HG03575 (cell line): ENCODE measurements at regions not wholly inside any gene's neighbourhood (a gene's known extent, or its start where the extent isn't known, plus 50 kb on each side); places are given as distances from the start of the nearest gene placed in this dataset.
A peak's percentile ranks its signal among the peaks of the same experiment; 100 is the strongest.
"Not testable (repeated sequence)": the region's sequence is repeated elsewhere in the genome, so short reads cannot be mapped to it uniquely, and the experiment has no call there.

Source experiments
- ATAC-seq: cut with Tn5 transposase; IDR thresholded peaks from one replicate; pipeline ENCODE4 v1.9.1; 2021; ENCODE audit not compliant: unreplicated experiment, insufficient number of reproducible peaks, low FRiP score; ENCODE audit errors: extremely low read depth

DNA sequence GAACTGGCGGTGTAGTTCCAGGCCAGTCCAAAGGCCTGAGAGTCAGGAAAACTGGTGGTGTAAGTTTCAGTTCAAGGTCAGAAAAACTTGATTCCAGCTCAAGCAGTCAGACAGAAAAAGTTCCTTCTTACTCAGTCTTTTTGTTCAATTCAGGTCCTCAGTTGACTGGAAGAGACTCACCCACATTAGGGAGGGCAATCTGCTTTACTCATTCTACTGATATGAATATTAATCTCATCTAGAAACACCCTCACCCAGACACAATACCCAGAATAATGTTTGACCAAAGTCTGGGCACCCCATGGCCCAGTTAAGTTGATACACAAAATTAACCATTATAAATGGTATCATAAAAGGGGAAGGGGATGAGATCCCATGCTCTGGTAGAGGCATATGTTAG lies 50.1 kb upstream of the LTA4H start:
- ATAC-seq: no peak

DNA sequence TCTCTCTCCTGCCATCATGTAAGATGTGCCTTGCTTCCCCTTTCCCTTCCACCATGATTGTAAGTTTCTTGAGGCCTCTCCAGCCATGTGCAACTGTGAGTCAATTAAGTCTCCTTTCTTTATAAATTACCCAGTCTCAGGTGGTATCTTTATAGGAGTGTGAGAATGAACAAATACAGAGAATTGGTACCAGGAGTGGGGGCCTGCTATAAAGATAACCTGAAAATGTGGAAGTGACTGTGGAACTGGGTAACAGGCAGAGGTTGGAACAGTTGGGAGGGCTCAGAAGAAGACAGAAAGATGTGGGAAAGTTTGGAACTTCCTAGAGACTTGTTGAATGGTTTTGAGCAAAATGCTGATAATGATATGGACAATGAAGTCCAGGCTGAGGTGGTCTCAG lies 50.8 kb upstream of the LTA4H start:
- ATAC-seq: not testable (repeated sequence)

DNA sequence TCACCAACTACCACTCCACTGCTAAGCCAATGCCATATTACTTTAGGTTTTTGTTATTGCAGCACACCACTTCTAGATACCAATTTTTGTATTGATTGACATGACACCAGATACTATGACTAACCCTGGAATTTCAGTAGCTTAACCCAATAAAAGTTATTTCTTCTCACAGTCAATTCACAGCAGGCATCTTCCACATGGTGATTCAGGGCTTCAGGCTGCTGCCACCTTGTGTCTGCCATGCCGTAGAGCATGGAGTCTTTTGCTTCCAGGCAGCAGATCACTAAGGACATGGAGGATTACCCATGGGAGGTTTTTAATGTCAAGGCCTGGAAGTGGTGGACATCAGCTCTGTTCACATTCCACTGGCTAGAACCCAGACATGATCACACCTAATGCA lies 56.4 kb upstream of the LTA4H start:
- ATAC-seq: no peak

DNA sequence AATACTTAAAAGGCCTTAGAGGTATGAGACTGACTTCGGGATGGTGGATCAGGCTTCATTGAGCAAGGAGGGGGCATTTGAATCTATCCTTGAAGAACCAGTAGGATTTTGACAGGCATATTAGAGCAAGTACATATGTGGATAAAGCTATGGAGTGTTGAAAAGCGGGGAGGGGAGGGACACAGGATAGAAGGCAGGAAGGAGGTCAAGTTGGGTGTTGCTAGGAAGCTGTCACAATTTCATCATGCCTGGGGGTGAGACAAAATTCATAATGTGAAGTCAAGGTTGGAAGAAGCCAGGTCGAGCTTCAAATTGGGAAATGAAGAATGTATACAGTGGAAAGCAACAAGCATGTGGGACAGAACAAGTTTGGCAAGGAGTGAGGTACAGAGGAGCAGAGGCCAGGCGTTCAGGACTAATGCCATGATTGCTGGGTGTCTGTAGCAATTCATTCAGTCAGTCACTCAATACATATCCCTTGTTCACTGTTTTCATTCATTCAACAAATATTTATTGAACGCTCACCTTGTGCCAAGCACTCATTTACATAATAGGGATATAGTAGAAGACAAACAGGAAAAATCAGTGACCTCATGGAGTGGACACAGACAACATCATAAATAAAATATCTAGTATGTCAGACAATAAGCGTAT lies 58.3 kb upstream of the LTA4H start:
- no peak for ATAC-seq

DNA sequence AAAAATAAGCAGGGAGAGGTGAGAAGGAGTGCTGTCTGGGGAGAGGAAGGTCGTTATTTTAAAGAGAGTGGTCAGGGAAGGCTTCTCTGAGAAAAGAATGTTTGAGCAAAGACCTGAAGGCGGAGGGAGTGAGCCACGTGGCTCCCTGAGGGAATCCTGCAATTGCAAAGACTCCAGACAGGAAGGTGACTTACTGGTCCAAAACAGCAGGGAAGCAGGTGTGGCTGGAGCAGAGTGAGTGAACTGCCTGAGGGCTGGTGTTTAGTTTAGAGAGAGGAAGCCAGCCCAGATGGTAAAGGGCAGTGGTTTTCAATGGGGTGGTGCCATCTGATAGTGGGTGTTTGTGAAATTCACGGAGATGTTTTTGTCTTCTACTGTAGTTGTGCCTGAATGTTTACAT lies 58.8 kb upstream of the LTA4H start:
- ATAC-seq: no peak

DNA sequence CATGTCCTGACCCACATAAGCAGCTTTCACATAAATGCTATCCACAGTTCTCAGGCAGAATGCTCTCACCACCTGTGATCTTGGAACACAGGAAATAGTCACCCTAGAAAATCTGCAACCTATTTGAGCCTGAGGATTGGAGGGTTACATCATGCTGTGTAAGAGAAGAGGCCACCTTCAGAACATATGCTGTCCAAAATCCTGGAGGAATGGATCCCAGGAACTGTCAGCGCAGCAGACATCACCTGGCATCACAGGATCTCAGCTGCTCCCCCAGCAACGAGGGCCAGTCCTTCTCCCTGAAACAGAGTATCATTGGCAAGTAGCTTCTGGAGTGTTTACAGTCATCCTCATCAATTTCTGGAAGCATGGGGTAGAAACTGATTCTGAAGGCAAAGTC lies 63.2 kb upstream of the LTA4H start:
- ATAC-seq: no peak

DNA sequence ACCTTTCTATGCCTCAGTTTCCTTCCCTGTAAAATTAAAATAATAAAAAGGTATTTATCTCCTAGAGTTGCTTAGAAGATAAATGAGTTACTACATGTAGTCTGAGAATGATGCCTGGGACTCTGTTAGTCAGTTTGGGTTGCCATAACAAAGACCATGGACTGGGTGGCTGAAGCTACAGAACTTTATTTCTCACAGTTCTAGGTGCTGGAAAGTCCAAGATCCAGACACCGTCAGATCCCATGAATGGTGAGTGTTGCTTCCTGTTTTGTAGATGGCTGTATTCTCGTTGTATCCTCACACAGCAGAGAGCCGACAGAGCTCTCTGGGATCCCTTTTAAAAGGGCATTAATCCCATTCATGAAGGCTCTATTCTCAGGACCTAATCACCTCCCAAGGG lies 64.0 kb upstream of the LTA4H start:
- no peak for ATAC-seq

DNA sequence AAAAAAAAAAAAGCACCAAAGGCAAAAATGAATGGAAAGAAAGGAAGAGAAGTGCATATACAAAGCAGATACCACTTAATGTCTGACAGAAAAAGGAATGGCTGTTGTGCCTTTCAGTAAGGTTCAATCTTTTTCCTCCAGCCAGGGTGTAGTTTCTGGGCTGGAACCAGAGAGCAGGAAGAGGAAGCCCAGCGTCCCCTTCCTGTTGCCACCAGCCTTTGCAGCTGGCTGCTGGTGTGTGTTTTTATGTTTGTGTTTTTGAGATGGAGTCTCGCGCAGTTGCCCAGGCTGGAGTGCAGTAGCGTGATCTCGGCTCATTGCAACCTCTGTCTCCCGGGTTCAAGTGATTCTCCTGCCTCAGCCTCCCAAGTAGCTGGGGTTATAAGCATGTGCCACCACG lies 64.6 kb upstream of the LTA4H start:
- ATAC-seq: no peak

DNA sequence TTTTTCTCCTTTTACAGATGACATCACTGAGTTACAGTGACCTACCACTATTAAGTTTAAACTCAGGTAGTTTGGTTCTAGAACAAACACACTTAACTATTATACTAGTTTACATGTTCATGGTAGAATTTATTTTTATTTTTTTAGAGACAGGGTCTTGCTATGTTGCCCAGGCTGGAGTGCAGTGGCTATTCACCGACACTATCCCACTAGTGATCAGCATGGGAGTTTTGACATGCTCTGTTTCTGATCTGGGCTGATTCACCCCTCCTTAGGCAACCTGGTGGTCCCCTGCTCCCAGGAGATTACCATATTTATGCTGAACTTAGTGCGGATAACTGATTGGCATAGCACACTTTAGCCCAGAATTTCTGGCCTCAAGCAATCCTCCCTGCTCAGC lies 66.4 kb upstream of the LTA4H start:
- no peak for ATAC-seq

DNA sequence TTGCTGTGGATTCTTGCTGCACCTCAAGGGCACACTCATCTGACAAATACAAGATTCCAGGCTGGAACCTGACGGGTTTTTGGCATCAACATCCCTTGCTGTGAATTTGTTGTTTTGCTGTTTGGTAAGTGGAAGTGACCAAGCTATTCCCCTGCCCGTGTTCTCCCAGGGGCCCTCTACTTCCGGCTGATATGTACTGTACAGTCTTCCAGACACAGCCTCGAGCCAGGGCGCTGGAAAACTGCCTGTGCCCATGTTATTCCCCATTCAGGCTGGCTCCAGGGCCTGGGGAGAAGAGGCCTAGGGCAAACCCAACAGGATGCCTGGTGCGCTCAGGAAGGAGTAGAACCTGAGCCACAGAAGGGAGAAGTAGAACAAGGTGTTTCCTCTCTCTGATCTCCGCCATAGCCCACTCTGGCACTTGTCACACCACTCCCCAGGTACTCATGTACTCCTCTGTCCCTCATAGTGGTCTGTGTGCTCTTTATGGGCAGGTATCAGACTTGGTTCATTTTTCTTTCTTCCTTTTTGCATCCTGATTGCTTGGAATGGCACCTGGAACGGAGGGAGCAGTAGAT lies 67.8 kb upstream of the LTA4H start:
- no peak for ATAC-seq

DNA sequence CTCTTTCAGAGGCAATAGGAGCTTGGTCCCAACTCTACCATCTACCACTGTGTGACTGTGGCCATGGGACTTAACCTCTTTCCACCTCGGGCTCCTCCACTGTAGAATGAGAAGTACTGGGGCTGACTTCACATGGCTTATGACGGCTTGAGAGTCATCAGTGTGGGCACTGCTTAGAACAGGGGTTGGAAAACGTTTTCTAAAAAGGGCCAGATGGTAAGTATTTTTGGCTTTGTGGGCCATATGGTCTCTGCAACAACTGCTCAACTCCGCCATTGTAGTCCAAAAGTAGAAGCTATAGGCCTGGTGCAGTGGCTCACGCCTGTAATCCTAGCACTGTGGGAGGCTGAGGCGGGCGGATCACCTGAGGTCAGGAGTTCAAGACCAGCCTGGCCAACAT lies 69.2 kb upstream of the LTA4H start:
- no peak for ATAC-seq

DNA sequence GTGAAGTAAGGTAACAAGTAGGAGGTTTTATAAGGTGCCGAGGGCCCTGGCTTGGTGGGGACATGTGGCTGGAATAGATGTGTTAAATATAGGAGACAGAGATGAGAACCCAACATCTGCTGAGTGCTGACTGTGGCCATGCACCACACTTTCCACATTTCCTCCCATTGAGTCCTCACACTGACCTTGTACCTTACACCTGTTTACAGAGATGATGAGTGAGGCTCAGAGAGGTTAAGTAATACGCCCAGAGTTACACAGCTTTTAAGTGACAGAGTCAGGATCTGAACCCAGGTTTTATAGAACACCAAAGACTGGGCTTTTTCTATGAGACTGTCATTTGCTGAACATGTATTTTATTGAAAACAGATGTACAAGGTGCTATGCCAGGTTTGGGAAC lies 70.8 kb upstream of the LTA4H start:
- ATAC-seq: no peak

DNA sequence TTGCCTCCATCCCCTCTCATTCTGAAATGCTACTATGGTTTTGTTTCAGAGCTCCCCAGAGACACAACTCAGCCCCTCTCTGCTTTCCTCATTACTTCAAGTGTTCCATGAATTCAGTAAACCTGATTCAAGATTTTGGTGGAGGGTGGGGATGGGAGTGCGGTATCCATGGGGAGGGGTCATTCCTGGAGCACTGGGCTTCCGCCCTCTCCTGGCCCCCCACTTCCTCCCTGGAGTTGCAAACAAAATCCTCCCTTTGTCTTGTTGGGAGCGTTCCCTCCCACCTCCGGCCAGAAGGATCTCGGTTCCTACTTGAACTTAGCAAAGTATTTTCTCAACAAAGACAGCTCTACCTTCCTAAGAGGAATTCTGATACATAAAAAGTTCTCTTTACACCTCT lies 71.8 kb upstream of the LTA4H start:
- ATAC-seq: no peak

DNA sequence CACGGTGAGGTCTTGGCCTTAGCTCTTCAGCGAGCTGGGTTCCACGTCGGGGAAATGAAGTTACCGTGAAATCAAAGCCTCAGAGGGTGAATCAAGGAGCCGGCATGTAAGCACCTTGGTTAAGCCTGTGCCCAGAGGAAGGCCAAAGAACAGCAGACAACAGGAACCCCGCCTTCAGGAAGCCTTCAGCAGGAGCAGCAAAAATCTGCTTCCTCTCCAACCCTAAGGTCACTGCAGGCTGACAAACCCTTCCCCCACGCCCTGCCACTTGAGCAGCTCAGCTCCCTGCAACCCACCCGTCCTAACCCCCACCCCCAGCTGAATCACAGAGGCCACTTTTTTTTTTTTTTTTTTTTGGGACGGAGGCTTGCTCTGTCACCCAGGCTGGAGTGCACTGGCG lies 72.9 kb upstream of the LTA4H start:
- ATAC-seq: no peak

DNA sequence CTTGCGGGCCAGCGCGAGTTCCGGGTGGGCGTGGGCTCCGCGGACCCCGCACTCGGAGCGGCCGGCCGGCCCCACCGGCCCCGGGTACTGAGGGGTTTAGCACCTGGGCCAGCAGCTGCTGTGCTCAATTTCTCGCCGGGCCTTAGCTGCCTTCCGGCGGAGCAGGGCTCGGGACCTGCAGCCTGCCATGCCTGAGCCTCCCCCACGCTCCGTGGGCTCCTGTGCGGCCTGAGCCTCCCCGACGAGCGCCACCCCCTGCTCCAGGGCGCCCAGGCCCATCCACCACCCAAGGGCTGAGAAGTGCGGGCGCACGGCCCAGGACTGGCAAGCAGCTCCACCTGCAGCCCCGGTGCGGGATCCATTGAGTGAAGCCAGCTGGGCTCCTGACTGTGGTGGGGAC lies 73.6 kb upstream of the LTA4H start:
- not testable (repeated sequence) for ATAC-seq

DNA sequence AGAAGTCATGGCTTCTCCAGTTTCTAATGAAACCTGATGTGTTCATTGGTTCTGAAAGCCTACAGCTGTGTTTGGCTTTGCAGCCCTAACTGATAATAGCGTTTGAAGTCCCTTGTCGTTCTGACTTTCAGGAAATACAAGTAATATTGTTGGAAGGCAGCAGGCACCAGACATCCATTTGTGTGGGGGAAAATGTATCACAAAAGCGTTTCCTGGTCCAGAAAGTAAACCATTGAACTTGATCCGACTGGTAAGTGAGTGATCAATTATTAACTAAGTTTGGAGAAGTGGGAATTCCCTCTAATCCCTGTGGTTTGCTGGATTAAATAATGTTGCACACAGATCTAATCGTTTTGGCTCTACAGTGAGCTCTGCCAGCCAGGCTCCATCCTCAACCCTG lies 77.3 kb upstream of the LTA4H start:
- no peak for ATAC-seq

DNA sequence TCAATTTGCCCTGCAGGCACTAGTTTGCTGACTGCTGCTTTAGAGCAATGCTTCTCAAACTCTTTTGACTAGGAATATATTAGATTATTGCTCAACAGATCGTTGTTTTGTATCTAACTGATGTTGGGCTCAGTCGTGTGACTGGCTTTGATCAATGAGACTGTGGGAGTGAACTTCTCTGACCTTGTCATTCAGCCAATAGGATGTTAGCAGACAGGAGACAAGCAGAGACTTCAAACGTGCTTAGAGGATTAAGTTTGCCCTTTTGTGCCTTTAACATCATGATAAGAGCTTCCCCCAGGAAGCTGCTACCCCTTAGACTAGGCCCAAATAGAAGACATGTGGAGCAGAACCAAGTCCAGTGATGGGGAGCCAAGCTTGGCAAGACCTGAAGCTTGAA lies 76.7 kb upstream of the ELK3 start:
- no peak for ATAC-seq

DNA sequence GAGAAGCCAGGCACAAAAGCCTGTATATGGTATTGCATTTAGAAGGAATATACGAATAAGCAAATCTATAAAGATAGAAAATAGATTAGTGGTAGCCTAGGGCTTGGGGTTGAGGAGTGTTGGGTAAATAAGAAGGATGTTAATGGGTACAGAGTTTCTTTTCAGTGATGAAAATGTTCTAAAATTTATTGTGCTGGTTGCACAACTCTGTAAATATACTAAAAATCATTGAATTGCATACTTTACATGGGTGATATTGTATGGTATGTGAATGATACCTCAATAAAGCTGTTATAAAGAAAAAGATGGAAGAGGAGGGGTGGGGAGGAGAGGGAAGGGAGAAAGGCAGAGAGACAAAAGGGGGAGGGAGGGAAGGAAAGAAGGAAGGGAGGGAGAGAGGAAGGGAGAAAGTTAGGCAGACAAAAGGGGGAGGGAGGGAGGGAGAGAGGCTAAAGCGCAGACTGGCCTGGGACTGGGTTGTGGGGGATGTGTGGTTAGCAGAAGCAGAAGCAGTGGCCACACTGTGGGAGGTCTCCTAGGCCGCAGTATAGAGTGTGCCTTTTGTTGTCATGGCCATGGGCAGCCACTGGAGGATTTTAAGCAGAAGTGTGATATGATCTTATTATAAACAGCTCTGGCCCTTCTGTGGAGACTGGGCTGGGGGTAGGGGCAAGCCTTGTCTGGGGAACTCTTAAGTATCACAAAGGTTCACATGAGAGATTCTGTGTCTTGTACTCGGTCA lies 73.6 kb upstream of the ELK3 start:
- ATAC-seq: peak; percentile 51

DNA sequence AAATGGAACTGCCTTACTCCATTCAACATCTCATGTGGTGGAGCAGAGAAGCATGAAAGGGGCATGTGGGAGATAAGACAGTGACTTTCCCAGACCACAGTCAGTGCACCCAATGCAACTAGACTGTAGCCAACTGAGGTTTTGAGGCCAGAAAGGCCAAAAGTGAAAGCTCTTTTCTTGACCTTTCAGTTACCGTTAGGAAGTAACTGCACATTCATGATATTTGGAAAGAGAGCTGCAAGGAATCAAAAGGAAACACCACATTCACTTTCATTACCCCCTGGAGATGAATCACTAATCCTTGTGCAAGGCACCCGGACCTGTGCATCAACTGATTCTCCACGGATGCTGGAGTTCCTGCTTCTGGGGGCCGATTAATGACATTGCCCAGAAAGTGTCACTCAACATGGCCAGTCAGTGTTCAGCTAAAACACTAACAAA lies 72.9 kb upstream of the ELK3 start:
- ATAC-seq: peak; percentile 31

DNA sequence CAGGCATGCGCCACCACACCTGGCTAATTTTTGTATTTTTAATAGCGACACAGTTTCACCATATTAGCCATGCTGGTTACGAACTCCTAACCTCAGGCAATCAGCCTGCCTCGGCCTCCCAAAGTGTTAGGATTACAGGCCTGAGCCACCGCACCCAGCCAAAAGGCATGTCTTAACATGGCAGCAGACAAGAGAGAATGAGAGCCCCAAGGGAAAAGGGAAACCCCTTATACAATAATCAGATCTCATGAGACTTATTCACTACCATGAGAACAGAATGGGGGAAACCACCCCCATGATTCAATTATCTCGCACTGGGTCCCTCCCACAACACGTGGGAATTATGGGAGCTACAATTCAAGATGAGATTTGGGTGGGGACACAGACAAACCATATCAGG lies 65.9 kb upstream of the ELK3 start:
- ATAC-seq: not testable (repeated sequence)
